RWPE1 (cell line): ENCODE measurements at regions not wholly inside any gene's neighbourhood (a gene's known extent, or its start where the extent isn't known, plus 50 kb on each side); places are given as distances from the start of the nearest gene placed in this dataset.

Source experiments
- CTCF ChIA-PET: fragments of 350-600 bp; sonication (Branson Sonifier 250); formaldehyde crosslinking; extraction: SDS; loops from one replicate; lab custom pipeline; 2021; lab: Yijun Ruan, JAX
- POLR2A ChIA-PET: fragments of 400-600 bp; formaldehyde crosslinking; extraction: SDS; loops from one replicate; lab custom pipeline; 2020; ENCODE audit warnings: antibody characterized with exemption; ENCODE audit not compliant: low non-redundant PET; lab: Yijun Ruan, JAX
- DNase-seq: peaks from one replicate; pipeline ENCODE4 v3.0.0; 2012; ENCODE audit warnings: low spot score
- H3K27ac ChIP-seq: fragments of 450-650 bp; 2 replicates; pipeline ENCODE4 v1.5.1; 2017
- CTCF ChIP-seq: fragments of 450-650 bp; conservative IDR thresholded peaks from 2 replicates; pipeline ENCODE4 v1.5.1; 2017; ENCODE audit warnings: low read depth, mild to moderate bottlenecking

- ChIA-PET CTCF (interaction anchor here (0.6 kb wide), 1 partner anchor 20 kb away, joined by 3 read pairs; no protein-coding TSS in a partner anchor), POLR2A (no interaction called here)
- no peak for DNase-seq
- no peak for TF ChIP-seq CTCF
- no peak overlapping the region for H3K27ac ChIP-seq
Measured at GRCh38 chr15:56815247-56815646, 81.9 kb upstream of the ZNF280D start.

GRCh38 chr15:56814429-56814828 is 81.1 kb upstream of the ZNF280D start:
- ChIA-PET CTCF (interaction anchor here (0.6 kb wide), 1 partner anchor 21 kb away, joined by 3 read pairs; no protein-coding TSS in a partner anchor), POLR2A (no interaction called here)
- DNase-seq, result no peak
- no peak overlapping the region for H3K27ac ChIP-seq
- TF ChIP-seq CTCF, result no peak

GRCh38 chr15:56813995-56814394 is 80.7 kb upstream of the ZNF280D start:
- ChIA-PET CTCF (no interaction called here), POLR2A (no interaction called here)
- no peak for DNase-seq
- no peak for TF ChIP-seq CTCF
- no peak overlapping the region for H3K27ac ChIP-seq

- ChIA-PET POLR2A (no interaction called here), CTCF (interaction anchor here (0.8 kb wide), 1 partner anchor 9 kb away, joined by 3 read pairs; no protein-coding TSS in a partner anchor)
- no peak overlapping the region for H3K27ac ChIP-seq
- no peak for TF ChIP-seq CTCF
- no peak for DNase-seq
Measured at GRCh38 chr15:56812961-56813360, 79.7 kb upstream of the ZNF280D start.

GRCh38 chr15:56812221-56812620 is 78.9 kb upstream of the ZNF280D start:
- CTCF ChIA-PET, result interaction anchor here (0.8 kb wide), 1 partner anchor 10 kb away, joined by 3 read pairs; no protein-coding TSS in a partner anchor
- TF ChIP-seq CTCF, result no peak
- POLR2A ChIA-PET, result no interaction called here
- no peak for DNase-seq
- H3K27ac ChIP-seq, result no peak overlapping the region

GRCh38 chr15:56811586-56811985 is 78.3 kb upstream of the ZNF280D start:
- no peak for DNase-seq
- TF ChIP-seq CTCF, result no peak
- H3K27ac ChIP-seq, result no peak overlapping the region
- ChIA-PET POLR2A (no interaction called here), CTCF (no interaction called here)
